ENCODE measurements at regions not wholly inside any gene's neighbourhood (a gene's known extent, or its start where the extent isn't known, plus 50 kb on each side); places are given as distances from the start of the nearest gene placed in this dataset.

DNA sequence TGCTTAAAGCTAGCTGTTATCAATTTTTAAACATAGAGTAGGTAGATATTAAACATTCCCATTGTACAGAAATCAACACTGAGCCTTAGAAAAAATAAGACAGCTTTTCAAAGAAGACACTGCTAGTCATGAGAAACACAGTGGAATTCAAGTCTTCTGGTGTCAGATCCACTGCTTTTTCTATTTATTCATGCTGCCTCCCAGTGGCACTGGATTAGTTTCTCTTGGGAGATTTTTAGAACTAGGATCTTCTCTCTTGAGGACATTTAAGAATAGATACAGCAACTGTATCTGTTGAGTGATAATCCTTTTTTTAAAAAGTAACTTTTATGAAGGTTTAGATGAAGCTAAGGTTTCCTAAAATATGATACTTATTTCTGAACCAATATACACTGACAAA, 1635.4 kb upstream of the C9orf72 start:
- dilution Hi-C loops (cut with HindIII; ENCODE audit: low sequenced_read_pairs, unreplicated experiment) = no loop called here
- no TSS peak for BruUV-seq (replicated peaks)

More for the DNA sequence above, 1635.4 kb upstream of the C9orf72 start:
- POLR2A ChIA-PET (ENCODE audit: unreplicated experiment) = no interaction called here
- Histone ChIP-seq H3K36me3 (ENCODE audit: control insufficient read depth, insufficient read depth, low read length) (no peaks in the 10 kb centered on the region), H2BK15ac (ENCODE audit: low read depth, low read length) (no peak overlapping the region), H3K56ac (ENCODE audit: extremely low read depth, insufficient read depth, low read length) (no peak overlapping the region), H3K18ac (ENCODE audit: low read depth, low read length) (no peak overlapping the region), H4K8ac (ENCODE audit: low read depth in 2 of 2, low read length in 2 of 2) (no peak overlapping the region), H3K9ac (ENCODE audit: low read depth, low read length) (no peak overlapping the region), H3K4me2 (ENCODE audit: low read depth, low read length) (no peak overlapping the region), H2BK5ac (ENCODE audit: low read depth, low read length, poor library complexity, severe bottlenecking) (no peak overlapping the region), H3K4ac (ENCODE audit: low read depth, low read length) (no peak overlapping the region), H3K14ac (replicated peaks; ENCODE audit: low read depth, low read length) (no peak overlapping the region), H3K4me1 (ENCODE audit: control insufficient read depth, insufficient read depth, low read length) (no peaks in the 10 kb centered on the region), H2AFZ (replicated peaks; ENCODE audit: low read length, poor library complexity) (no peak overlapping the region), H3K79me1 (ENCODE audit: low read depth in 1 of 2, low read length in 2 of 2) (no peaks in the 10 kb centered on the region), H4K91ac (ENCODE audit: insufficient read depth, low read depth, low read length) (no peak overlapping the region), H3K27ac (ENCODE audit: insufficient read depth, low read length) (no peak overlapping the region), H3K9me3 (ENCODE audit: control insufficient read depth, insufficient read depth, low read length) (no peaks in the 10 kb centered on the region), H3K23ac (ENCODE audit: low read depth, low read length) (no peak overlapping the region), H3K9me1 (ENCODE audit: insufficient read depth, low read length) (no peaks in the 10 kb centered on the region), H2BK120ac (ENCODE audit: low read depth, low read length) (no peak overlapping the region), H2AK5ac (ENCODE audit: low read depth, low read length) (no peak overlapping the region), H4K20me1 (ENCODE audit: insufficient read depth, low read length) (no peaks in the 10 kb centered on the region), H2AK9ac (replicated peaks; ENCODE audit: low read depth, low read length, poor library complexity) (no peak overlapping the region), H4K5ac (ENCODE audit: low read depth, low read length) (no peak overlapping the region), H3K4me3 (ENCODE audit: insufficient read depth, low read depth, low read length) (no peak overlapping the region), H2BK20ac (ENCODE audit: low read depth, low read length) (no peak overlapping the region), H3K27me3 (ENCODE audit: control insufficient read depth, insufficient read depth, low read length) (peaks cover 7% of the 10 kb centered on the region)
- in situ Hi-C loops (cut with MboI; ENCODE audit: low sequenced_read_pairs) = no loop called here
- no peak for TF ChIP-seq MAZ (IDR thresholded peaks at IDR 0.05; ENCODE audit: borderline replicate concordance, low read depth, low read length)
- no peak for TF ChIP-seq MAFK (IDR thresholded peaks at IDR 0.05; ENCODE audit: low read depth, low read length)
- no peak for TF ChIP-seq NFE2L2 (IDR thresholded peaks at IDR 0.05; ENCODE audit: low read depth, low read length)
- no peak for TF ChIP-seq BHLHE40 (IDR thresholded peaks at IDR 0.05; ENCODE audit: low read depth, low read length)
- no peak for ATAC-seq (ENCODE audit: low read depth)
- no peak for DNase-seq
- CTCF ChIA-PET = no interaction called here
- intact Hi-C loops (cut with micrococcal nuclease) = no loop called here
